ENCODE measurements at regions not wholly inside any gene's neighbourhood (a gene's known extent, or its start where the extent isn't known, plus 50 kb on each side); places are given as distances from the start of the nearest gene placed in this dataset.

DNA sequence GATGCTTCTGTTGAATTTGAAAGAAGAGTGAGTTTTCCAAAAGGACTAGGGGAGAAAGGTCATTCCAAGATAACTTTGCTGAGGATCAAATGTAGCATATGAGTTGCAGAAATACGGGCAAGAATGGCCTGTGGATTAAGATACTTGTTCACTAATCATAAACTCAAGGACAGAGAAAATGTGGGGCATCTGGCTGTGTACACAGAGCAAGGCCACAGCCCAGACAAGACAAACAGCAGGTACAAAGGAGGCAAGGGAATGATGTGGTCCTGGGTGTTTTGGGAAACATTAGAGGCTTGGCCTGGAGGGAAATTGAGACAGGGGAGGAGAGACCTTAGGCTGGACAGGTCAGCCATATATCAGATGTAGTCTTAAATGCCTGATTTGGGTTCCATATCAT is 254.8 kb downstream of the TTC32 start:
- TF ChIP-seq, protein P1, sequence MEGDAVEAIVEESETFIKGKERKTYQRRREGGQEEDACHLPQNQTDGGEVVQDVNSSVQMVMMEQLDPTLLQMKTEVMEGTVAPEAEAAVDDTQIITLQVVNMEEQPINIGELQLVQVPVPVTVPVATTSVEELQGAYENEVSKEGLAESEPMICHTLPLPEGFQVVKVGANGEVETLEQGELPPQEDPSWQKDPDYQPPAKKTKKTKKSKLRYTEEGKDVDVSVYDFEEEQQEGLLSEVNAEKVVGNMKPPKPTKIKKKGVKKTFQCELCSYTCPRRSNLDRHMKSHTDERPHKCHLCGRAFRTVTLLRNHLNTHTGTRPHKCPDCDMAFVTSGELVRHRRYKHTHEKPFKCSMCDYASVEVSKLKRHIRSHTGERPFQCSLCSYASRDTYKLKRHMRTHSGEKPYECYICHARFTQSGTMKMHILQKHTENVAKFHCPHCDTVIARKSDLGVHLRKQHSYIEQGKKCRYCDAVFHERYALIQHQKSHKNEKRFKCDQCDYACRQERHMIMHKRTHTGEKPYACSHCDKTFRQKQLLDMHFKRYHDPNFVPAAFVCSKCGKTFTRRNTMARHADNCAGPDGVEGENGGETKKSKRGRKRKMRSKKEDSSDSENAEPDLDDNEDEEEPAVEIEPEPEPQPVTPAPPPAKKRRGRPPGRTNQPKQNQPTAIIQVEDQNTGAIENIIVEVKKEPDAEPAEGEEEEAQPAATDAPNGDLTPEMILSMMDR (IDR thresholded peaks at IDR 0.05): no peak
- no peak for TF ChIP-seq POLR2AphosphoS5 (IDR thresholded peaks at IDR 0.05; ENCODE audit: insufficient read depth in 1 of 2, low read depth in 1 of 2)

Data from vagina (tissue), 2 donors.